Endothelial cell of umbilical vein (primary cell): ENCODE measurements at regions not wholly inside any gene's neighbourhood (a gene's known extent, or its start where the extent isn't known, plus 50 kb on each side); places are given as distances from the start of the nearest gene placed in this dataset.

Experiments
- BruUV-seq: library from RNA; stranded (reverse); fragments of 400-500 nt; replicated peaks from 2 replicates; lab custom pipeline; 2021; lab: Mats Ljungman, UMichigan
- CTCF ChIA-PET: fragments of 300-600, 350-600 bp; sonication (Branson Sonifier 250); formaldehyde crosslinking; loops from one replicate; lab custom pipeline; 2021; ENCODE audit warnings: antibody characterized with exemption, inconsistent platforms; lab: Charles Lee
- POLR2A ChIA-PET: fragments of 300-600, 350-600 bp; sonication (Branson Sonifier 250); formaldehyde crosslinking; loops from one replicate; lab custom pipeline; 2021; ENCODE audit warnings: antibody characterized with exemption, inconsistent platforms; lab: Charles Lee
- DNase-seq: peaks from one replicate; pipeline ENCODE4 v3.0.0-alpha.2; 2011; ENCODE audit warnings: low read depth, low spot score
- FAIRE-seq: peaks from 2 replicates; lab custom pipeline; 2011; peaks lifted over from hg19 to GRCh38; lab: Jason Lieb, UNC
- H2AFZ ChIP-seq: 2 replicates; pipeline ENCODE4 v1.6.0; 2012; ENCODE audit warnings: low read depth, low read length, control low read depth, inconsistent platforms
- H3K27ac ChIP-seq: 2 replicates; pipeline ENCODE4 v1.5.1; 2011; ENCODE audit warnings: low read depth, mild to moderate bottlenecking, control low read depth, low read length, moderate library complexity; ENCODE audit not compliant: insufficient read depth
- H3K27me3 ChIP-seq, 2 experiments: 2 replicates each; pipeline versions ENCODE4 v1.6.0 to v1.6.1; 2011; ENCODE audit warnings: low read length in 2 of 2, mixed read lengths in 1 of 2; ENCODE audit not compliant: control insufficient read depth in 2 of 2, insufficient read depth in 2 of 2
- H3K36me3 ChIP-seq, 2 experiments: 2 replicates in 1 of 2; 3 replicates in 1 of 2; pipeline ENCODE4 v1.5.1; 2011; ENCODE audit warnings: low read length in 2 of 2, mild to moderate bottlenecking in 1 of 2, moderate library complexity in 1 of 2; ENCODE audit not compliant: control insufficient read depth in 2 of 2, insufficient read depth in 2 of 2; ENCODE audit errors: extremely low read depth in 1 of 2
- H3K4me1 ChIP-seq: 3 replicates; pipeline ENCODE4 v1.5.1; 2011; ENCODE audit warnings: mild to moderate bottlenecking, low read length; ENCODE audit not compliant: control insufficient read depth, insufficient read depth; ENCODE audit errors: extremely low read depth
- H3K4me2 ChIP-seq: 2 replicates; pipeline ENCODE4 v1.6.1; 2011; ENCODE audit warnings: low read length, control low read depth, mixed read lengths; ENCODE audit not compliant: insufficient read depth
- H3K4me3 ChIP-seq, 3 experiments: fragments of 200-600 bp in 1 of 3; sonication (generic), shearing (Covaris generic) in 1 of 3; replicated peaks in 1 of 3; 2 replicates each; pipeline ENCODE4 v1.5.1; 2011 to 2016; ENCODE audit warnings: control low read depth in 3 of 3, low read length in 3 of 3, mild to moderate bottlenecking in 2 of 3, inconsistent platforms in 1 of 3, low read depth in 1 of 3, moderate library complexity in 1 of 3; ENCODE audit not compliant: insufficient read depth in 1 of 3
- H3K79me2 ChIP-seq: 2 replicates; pipeline ENCODE4 v1.6.0; 2012; ENCODE audit warnings: low read length, inconsistent platforms; ENCODE audit not compliant: control insufficient read depth, insufficient read depth
- H3K9ac ChIP-seq: replicated peaks from 2 replicates; pipeline ENCODE3; 2011; ENCODE audit warnings: low read length, control low read depth; ENCODE audit not compliant: insufficient read depth; ENCODE audit errors: extremely low read depth
- H3K9me1 ChIP-seq: replicated peaks from 3 replicates; pipeline ENCODE4 v1.6.0; 2011; ENCODE audit warnings: mild to moderate bottlenecking, low read length; ENCODE audit not compliant: control insufficient read depth, insufficient read depth; ENCODE audit errors: extremely low read depth
- H3K9me3 ChIP-seq: replicated peaks from 2 replicates; pipeline ENCODE4 v1.5.1; 2012; ENCODE audit warnings: low read length, inconsistent platforms; ENCODE audit not compliant: control insufficient read depth, insufficient read depth
- H4K20me1 ChIP-seq: replicated peaks from 2 replicates; pipeline ENCODE3; 2011; ENCODE audit warnings: mild to moderate bottlenecking, low read length; ENCODE audit not compliant: control insufficient read depth, insufficient read depth; ENCODE audit errors: extremely low read depth
- CTCF ChIP-seq, 2 donors: IDR thresholded peaks; 1 replicate in 1 of 2; 2 replicates in 1 of 2; pipeline ENCODE4 v1.5.1; 2011; ENCODE audit warnings: low read length in 2 of 2, mild to moderate bottlenecking in 2 of 2, moderate library complexity in 2 of 2, control low read depth in 1 of 2, inconsistent platforms in 1 of 2, low read depth in 1 of 2; ENCODE audit not compliant: insufficient read depth in 1 of 2; ENCODE audit errors: extremely low read depth in 1 of 2
- EZH2 ChIP-seq: IDR thresholded peaks from 2 replicates; pipeline ENCODE4 v1.6.1; 2012; ENCODE audit warnings: borderline replicate concordance, low read depth, mild to moderate bottlenecking, moderate library complexity, low read length, inconsistent platforms; ENCODE audit not compliant: severe bottlenecking
- FOS ChIP-seq: IDR thresholded peaks from 2 replicates; pipeline ENCODE4 v1.6.1; 2011; ENCODE audit warnings: mild to moderate bottlenecking, low read length, moderate library complexity, borderline replicate concordance; ENCODE audit not compliant: insufficient read depth
- GATA2 ChIP-seq: IDR thresholded peaks from 2 replicates; pipeline ENCODE4 v1.7.0; 2011; ENCODE audit warnings: low read depth, mild to moderate bottlenecking, moderate library complexity, mixed read lengths, low read length; ENCODE audit not compliant: insufficient read length, insufficient read depth
- JUN ChIP-seq: IDR thresholded peaks from 2 replicates; pipeline ENCODE4 v1.6.1; 2011; ENCODE audit warnings: borderline replicate concordance, low read depth; ENCODE audit not compliant: insufficient read length, insufficient read depth
- MAX ChIP-seq: IDR thresholded peaks from 2 replicates; pipeline ENCODE4 v1.6.1; 2011; ENCODE audit not compliant: insufficient read depth, insufficient read length
- MYC ChIP-seq: IDR thresholded peaks from one replicate; pipeline ENCODE4 v1.6.1; 2011; ENCODE audit warnings: mild to moderate bottlenecking, low read depth, low read length
- POLR2A ChIP-seq: IDR thresholded peaks from 2 replicates; pipeline ENCODE4 v1.6.1; 2012; ENCODE audit warnings: low read depth, mild to moderate bottlenecking, control low read depth, low read length
- POLR2AphosphoS5 ChIP-seq: IDR thresholded peaks from 2 replicates; pipeline ENCODE4 v1.6.1; 2012; ENCODE audit warnings: low read depth, mild to moderate bottlenecking, control low read depth, low read length, moderate library complexity; ENCODE audit not compliant: insufficient read depth
- dilution Hi-C: fragments of 300-500 bp; cut with MboI; formaldehyde crosslinking; loops from one replicate; pipeline ENCODE4 v1.15.0; 2019; ENCODE audit warnings: low sequenced_read_pairs; ENCODE audit not compliant: extremely low pct_ligation_motif_present
- intact Hi-C: fragments of 100-400 bp; cut with micrococcal nuclease; formaldehyde crosslinking; loops from one replicate; pipeline ENCODE4 v1.10.0; 2022

- dilution Hi-C loops (no loop called here), intact Hi-C loops (no loop called here)
- Histone ChIP-seq H2AFZ (no peak overlapping the region), H3K36me3 (no peaks in the 10 kb centered on the region), H3K4me2 (no peak overlapping the region), H3K9ac (no peak overlapping the region), H3K27me3 (no peaks in the 10 kb centered on the region), H3K9me3 (no peaks in the 10 kb centered on the region), H3K4me3 (no peak overlapping the region), H4K20me1 (no peaks in the 10 kb centered on the region), H3K79me2 (no peaks in the 10 kb centered on the region), H3K9me1 (no peaks in the 10 kb centered on the region), H3K27ac (no peak overlapping the region), H3K4me1 (no peaks in the 10 kb centered on the region)
- BruUV-seq: no TSS peak
- DNase-seq (no peak), FAIRE-seq (no peak)
- ChIA-PET CTCF (interaction anchor here (1.4 kb wide), 1 partner anchor 211 kb away, joined by 4 read pairs; no protein-coding TSS in a partner anchor), POLR2A (no interaction called here)
- TF ChIP-seq POLR2A: no peak
- no peak for TF ChIP-seq MAX
- no peak for TF ChIP-seq JUN
- TF ChIP-seq EZH2: no peak
- TF ChIP-seq MYC: no peak
- no peak for TF ChIP-seq POLR2AphosphoS5
- TF ChIP-seq GATA2: no peak
- no peak for TF ChIP-seq CTCF (IDR thresholded peaks at IDR 0.05; ENCODE audit: extremely low read depth in 1 of 2, insufficient read depth in 1 of 2, low read depth in 1 of 2, low read length in 2 of 2)
- TF ChIP-seq FOS: no peak
These were observed 119.2 kb upstream of the SV2C start for GRCh38 chr5:75964008-75964407.
